Loucy (cell line): ENCODE measurements at regions not wholly inside any gene's neighbourhood (a gene's known extent, or its start where the extent isn't known, plus 50 kb on each side); places are given as distances from the start of the nearest gene placed in this dataset.

Experiments
- EZH2phosphoT487 ChIP-seq: fragments of 200-600 bp; IDR thresholded peaks from 2 replicates; pipeline ENCODE4 v1.6.1; 2018; ENCODE audit warnings: antibody characterized with exemption, mild to moderate bottlenecking, moderate library complexity, borderline replicate concordance
- TF ChIP-seq, protein P1 (sequence below): fragments of 200-600 bp; sonication (generic); conservative IDR thresholded peaks from 2 replicates; pipeline ENCODE4 v1.5.1; 2014; ENCODE audit warnings: mild to moderate bottlenecking, antibody characterized with exemption, low read length

DNA sequence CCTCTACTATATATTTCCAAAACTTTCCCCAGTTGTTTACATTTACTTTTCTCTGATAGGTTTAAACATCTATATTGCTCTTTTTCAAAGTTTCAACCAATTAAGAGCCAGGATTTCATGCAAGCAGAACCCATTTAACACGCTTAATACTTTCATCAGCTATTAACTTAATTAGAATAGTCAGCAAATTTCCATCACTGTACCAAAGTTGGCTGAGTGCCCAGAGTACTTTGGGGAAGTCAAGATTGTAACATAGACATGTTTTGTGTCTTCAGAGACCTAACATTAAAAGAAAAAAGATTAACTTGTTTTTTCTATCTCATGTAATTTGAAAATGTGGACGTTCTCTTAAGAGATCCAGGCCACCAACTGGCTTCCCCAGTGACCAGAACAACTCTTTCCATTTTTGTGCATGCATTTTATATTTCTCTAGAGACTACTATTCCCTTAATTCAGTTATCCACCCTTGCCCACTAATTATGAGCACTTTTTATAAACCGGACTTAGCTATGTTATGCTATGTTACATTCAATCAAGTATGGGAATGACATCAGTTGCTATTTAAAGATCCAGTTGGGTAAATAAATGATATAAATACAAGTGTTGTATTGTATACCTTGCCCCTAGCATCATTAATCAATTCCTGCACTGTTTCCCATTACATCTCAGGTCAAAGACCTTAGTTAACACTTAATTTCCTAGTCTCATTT lies 478.1 kb upstream of the NMUR2 start:
- TF ChIP-seq, protein P1, sequence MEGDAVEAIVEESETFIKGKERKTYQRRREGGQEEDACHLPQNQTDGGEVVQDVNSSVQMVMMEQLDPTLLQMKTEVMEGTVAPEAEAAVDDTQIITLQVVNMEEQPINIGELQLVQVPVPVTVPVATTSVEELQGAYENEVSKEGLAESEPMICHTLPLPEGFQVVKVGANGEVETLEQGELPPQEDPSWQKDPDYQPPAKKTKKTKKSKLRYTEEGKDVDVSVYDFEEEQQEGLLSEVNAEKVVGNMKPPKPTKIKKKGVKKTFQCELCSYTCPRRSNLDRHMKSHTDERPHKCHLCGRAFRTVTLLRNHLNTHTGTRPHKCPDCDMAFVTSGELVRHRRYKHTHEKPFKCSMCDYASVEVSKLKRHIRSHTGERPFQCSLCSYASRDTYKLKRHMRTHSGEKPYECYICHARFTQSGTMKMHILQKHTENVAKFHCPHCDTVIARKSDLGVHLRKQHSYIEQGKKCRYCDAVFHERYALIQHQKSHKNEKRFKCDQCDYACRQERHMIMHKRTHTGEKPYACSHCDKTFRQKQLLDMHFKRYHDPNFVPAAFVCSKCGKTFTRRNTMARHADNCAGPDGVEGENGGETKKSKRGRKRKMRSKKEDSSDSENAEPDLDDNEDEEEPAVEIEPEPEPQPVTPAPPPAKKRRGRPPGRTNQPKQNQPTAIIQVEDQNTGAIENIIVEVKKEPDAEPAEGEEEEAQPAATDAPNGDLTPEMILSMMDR, result no peak
- TF ChIP-seq EZH2phosphoT487, result no peak
